Stomach (tissue), 4 donors: ENCODE measurements at regions not wholly inside any gene's neighbourhood (a gene's known extent, or its start where the extent isn't known, plus 50 kb on each side); places are given as distances from the start of the nearest gene placed in this dataset.

Experiments used
- EP300 ChIP-seq: sonication (generic); formaldehyde crosslinking; IDR thresholded peaks from one replicate; pipeline ENCODE4 v1.6.1; 2017; ENCODE audit warnings: antibody characterized with exemption
- POLR2A ChIP-seq, 4 donors: fragments of 450-650 bp; IDR thresholded peaks; one replicate each; pipeline ENCODE4 v1.6.1; 2016; ENCODE audit warnings: antibody characterized with exemption in 4 of 4, control low read depth in 2 of 4, mild to moderate bottlenecking in 1 of 4, moderate library complexity in 1 of 4
- POLR2AphosphoS5 ChIP-seq, 3 donors: sonication (generic); formaldehyde crosslinking; IDR thresholded peaks; one replicate each; pipeline ENCODE4 v1.6.1; 2016; ENCODE audit warnings: antibody characterized with exemption in 3 of 3
- TF ChIP-seq, protein P1 (sequence below), 7 experiments: fragments of 450-650 bp in 4 of 7; fragments of 200-600 bp in 3 of 7; sonication (generic) in 3 of 7; IDR thresholded peaks; one replicate each; pipeline ENCODE4 v1.5.1; 2016 to 2019; ENCODE audit warnings: antibody characterized with exemption in 7 of 7, control low read depth in 2 of 7, mild to moderate bottlenecking in 1 of 7

DNA sequence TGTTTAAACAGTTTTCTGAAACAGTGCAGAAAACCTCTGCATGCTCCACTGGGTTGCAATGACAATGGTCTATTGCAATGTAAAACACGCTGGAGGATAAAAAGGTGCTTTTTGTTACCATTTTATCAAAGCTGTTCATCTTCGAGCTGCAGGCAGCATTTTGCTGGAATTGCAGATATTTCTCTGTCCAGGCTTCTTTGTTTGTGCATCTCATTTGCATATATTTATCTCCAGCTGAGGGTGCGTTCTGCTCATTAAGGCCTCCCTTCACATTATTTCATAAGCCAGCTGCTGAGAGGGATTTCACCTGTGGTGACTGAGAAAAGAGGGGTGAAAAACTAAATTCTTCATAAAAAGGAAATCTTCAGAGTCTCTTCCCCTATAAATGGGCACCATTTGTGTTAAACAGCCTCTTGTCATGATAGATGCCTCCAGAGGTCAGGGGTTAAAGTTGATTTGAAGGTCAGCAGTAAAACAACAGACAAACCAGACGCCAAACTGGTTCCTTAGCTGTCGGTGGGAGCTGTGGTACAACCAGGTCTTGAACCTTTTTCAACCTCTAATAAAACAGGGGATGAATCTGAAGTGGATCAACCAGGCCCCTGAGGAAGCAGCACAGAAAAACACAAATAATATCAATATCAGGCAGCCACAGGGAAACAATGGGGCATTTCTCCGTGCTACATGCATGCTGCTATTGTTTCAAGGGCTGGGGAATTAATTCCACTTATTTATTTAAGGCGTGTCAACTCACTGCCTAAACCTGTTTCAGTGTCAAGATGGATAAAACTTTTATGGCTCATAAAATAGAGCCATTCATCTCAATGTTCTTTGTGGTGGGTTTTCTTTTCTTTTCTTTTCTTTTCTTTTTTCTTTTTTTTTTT, 265.1 kb downstream of the MEIS1 start:
- TF ChIP-seq, protein P1, sequence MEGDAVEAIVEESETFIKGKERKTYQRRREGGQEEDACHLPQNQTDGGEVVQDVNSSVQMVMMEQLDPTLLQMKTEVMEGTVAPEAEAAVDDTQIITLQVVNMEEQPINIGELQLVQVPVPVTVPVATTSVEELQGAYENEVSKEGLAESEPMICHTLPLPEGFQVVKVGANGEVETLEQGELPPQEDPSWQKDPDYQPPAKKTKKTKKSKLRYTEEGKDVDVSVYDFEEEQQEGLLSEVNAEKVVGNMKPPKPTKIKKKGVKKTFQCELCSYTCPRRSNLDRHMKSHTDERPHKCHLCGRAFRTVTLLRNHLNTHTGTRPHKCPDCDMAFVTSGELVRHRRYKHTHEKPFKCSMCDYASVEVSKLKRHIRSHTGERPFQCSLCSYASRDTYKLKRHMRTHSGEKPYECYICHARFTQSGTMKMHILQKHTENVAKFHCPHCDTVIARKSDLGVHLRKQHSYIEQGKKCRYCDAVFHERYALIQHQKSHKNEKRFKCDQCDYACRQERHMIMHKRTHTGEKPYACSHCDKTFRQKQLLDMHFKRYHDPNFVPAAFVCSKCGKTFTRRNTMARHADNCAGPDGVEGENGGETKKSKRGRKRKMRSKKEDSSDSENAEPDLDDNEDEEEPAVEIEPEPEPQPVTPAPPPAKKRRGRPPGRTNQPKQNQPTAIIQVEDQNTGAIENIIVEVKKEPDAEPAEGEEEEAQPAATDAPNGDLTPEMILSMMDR (IDR thresholded peaks at IDR 0.05): no peak
- TF ChIP-seq POLR2A (IDR thresholded peaks at IDR 0.05): no peak
- no peak for TF ChIP-seq EP300
- no peak for TF ChIP-seq POLR2AphosphoS5 (IDR thresholded peaks at IDR 0.05)
